Brain microvascular endothelial cell (primary cell): ENCODE measurements at regions not wholly inside any gene's neighbourhood (a gene's known extent, or its start where the extent isn't known, plus 50 kb on each side); places are given as distances from the start of the nearest gene placed in this dataset.

ENCODE experiments used
- DNase-seq: peaks from one replicate; pipeline ENCODE4 v3.0.0-alpha.2; 2020
- H3K27ac ChIP-seq: fragments of 250-450 bp; sonication (Bioruptor Pico); 2 replicates; pipeline ENCODE4 v1.5.1; 2020; ENCODE audit warnings: mild to moderate bottlenecking, moderate library complexity
- H3K27me3 ChIP-seq: fragments of 250-450 bp; sonication (Bioruptor Pico); replicated peaks from 2 replicates; pipeline ENCODE4 v1.5.1; 2020; ENCODE audit warnings: mild to moderate bottlenecking
- H3K36me3 ChIP-seq: fragments of 250-450 bp; sonication (Bioruptor Pico); replicated peaks from 2 replicates; pipeline ENCODE4 v1.5.1; 2020; ENCODE audit warnings: mild to moderate bottlenecking
- H3K4me3 ChIP-seq: 2 replicates; pipeline ENCODE4 v1.5.1; 2011; ENCODE audit warnings: low read depth, mild to moderate bottlenecking, control low read depth, low read length, moderate library complexity
- in situ Hi-C: cut with HindIII; loops from 2 replicates; pipeline ENCODE4 v1.10.0; 2017; ENCODE audit warnings: low sequenced_read_pairs, low pct_ligation_motif_present
- TF ChIP-seq, protein P1 (sequence below): IDR thresholded peaks from 2 replicates; pipeline ENCODE4 v1.5.1; 2011; ENCODE audit warnings: low read depth, mild to moderate bottlenecking, moderate library complexity, low read length, control low read depth, inconsistent platforms; ENCODE audit errors: missing control alignments

- DNase-seq: no peak
- Histone ChIP-seq H3K36me3 (no peaks in the 10 kb centered on the region), H3K27ac (no peak overlapping the region), H3K27me3 (no peaks in the 10 kb centered on the region), H3K4me3 (no peak overlapping the region)
- in situ Hi-C loops: no loop called here
- TF ChIP-seq, protein P1, sequence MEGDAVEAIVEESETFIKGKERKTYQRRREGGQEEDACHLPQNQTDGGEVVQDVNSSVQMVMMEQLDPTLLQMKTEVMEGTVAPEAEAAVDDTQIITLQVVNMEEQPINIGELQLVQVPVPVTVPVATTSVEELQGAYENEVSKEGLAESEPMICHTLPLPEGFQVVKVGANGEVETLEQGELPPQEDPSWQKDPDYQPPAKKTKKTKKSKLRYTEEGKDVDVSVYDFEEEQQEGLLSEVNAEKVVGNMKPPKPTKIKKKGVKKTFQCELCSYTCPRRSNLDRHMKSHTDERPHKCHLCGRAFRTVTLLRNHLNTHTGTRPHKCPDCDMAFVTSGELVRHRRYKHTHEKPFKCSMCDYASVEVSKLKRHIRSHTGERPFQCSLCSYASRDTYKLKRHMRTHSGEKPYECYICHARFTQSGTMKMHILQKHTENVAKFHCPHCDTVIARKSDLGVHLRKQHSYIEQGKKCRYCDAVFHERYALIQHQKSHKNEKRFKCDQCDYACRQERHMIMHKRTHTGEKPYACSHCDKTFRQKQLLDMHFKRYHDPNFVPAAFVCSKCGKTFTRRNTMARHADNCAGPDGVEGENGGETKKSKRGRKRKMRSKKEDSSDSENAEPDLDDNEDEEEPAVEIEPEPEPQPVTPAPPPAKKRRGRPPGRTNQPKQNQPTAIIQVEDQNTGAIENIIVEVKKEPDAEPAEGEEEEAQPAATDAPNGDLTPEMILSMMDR: no peak
These were observed 286.0 kb downstream of the PLA2G4A start for GRCh38 chr1:187114792-187115191.

GRCh38 chr1:187121661-187122060, 292.9 kb downstream of the PLA2G4A start:
- no peak overlapping the region for H3K27ac ChIP-seq
- no peak overlapping the region for H3K4me3 ChIP-seq
- no peaks in the 10 kb centered on the region for H3K36me3 ChIP-seq
- no peak for DNase-seq
- in situ Hi-C loops: no loop called here
- no peaks in the 10 kb centered on the region for H3K27me3 ChIP-seq
- TF ChIP-seq, protein P1: no peak

- in situ Hi-C loops: no loop called here
- no peak overlapping the region for H3K4me3 ChIP-seq
- no peaks in the 10 kb centered on the region for H3K36me3 ChIP-seq
- H3K27ac ChIP-seq: no peak overlapping the region
- no peaks in the 10 kb centered on the region for H3K27me3 ChIP-seq
- no peak for DNase-seq
- TF ChIP-seq, protein P1: no peak
These were observed 293.8 kb downstream of the PLA2G4A start for GRCh38 chr1:187122566-187122965.

- H3K4me3 ChIP-seq: no peak overlapping the region
- H3K36me3 ChIP-seq: no peaks in the 10 kb centered on the region
- DNase-seq: no peak
- in situ Hi-C loops: no loop called here
- TF ChIP-seq, protein P1: no peak
- no peaks in the 10 kb centered on the region for H3K27me3 ChIP-seq
- no peak overlapping the region for H3K27ac ChIP-seq
These were observed 300.4 kb downstream of the PLA2G4A start for GRCh38 chr1:187129132-187129531.

- Histone ChIP-seq H3K36me3 (no peaks in the 10 kb centered on the region), H3K4me3 (no peak overlapping the region), H3K27me3 (no peaks in the 10 kb centered on the region), H3K27ac (no peak overlapping the region)
- in situ Hi-C loops: no loop called here
- no peak for DNase-seq
- TF ChIP-seq, protein P1: no peak
These were observed 315.0 kb downstream of the PLA2G4A start for GRCh38 chr1:187143783-187144182.

GRCh38 chr1:187146388-187146787, 317.6 kb downstream of the PLA2G4A start:
- Histone ChIP-seq H3K27ac (no peak overlapping the region), H3K36me3 (no peaks in the 10 kb centered on the region), H3K4me3 (no peak overlapping the region), H3K27me3 (no peaks in the 10 kb centered on the region)
- in situ Hi-C loops: no loop called here
- no peak for DNase-seq
- TF ChIP-seq, protein P1: no peak
